Right atrium auricular region (tissue), 2 donors: ENCODE measurements at regions not wholly inside any gene's neighbourhood (a gene's known extent, or its start where the extent isn't known, plus 50 kb on each side); places are given as distances from the start of the nearest gene placed in this dataset.

Source experiments
- DNase-seq: peaks from one replicate; pipeline ENCODE4 v3.0.0-alpha.2; 2019; ENCODE audit warnings: low spot score
- H3K27ac ChIP-seq, 2 donors: fragments of 200-600 bp; sonication (generic); 1 replicate in 1 of 2; 2 replicates in 1 of 2; pipeline ENCODE4 v1.5.1; 2016 to 2019
- H3K27me3 ChIP-seq, 2 donors: fragments of 200-600 bp; sonication (generic); one replicate each; pipeline versions ENCODE4 v1.5.1 to v1.6.0; 2017 to 2019
- H3K36me3 ChIP-seq: fragments of 200-600 bp; sonication (generic); one replicate; pipeline ENCODE4 v1.5.1; 2016
- H3K4me1 ChIP-seq, 2 donors: fragments of 200-600 bp; sonication (generic); one replicate each; pipeline versions ENCODE4 v1.5.1 to v1.6.0; 2017 to 2019
- H3K4me3 ChIP-seq, 2 donors: fragments of 200-600 bp; sonication (generic); 1 replicate in 1 of 2; 2 replicates in 1 of 2; pipeline ENCODE4 v1.5.1; 2017 to 2019; ENCODE audit warnings: mild to moderate bottlenecking in 1 of 2, moderate library complexity in 1 of 2
- H3K9me3 ChIP-seq, 2 donors: fragments of 200-600 bp; sonication (generic); one replicate each; pipeline ENCODE4 v1.5.1; 2019
- CTCF ChIP-seq, 2 donors: fragments of 200-600 bp; sonication (generic); IDR thresholded peaks; one replicate each; pipeline ENCODE4 v1.5.1; 2019; ENCODE audit warnings: antibody characterized with exemption in 2 of 2

- Histone ChIP-seq H3K27me3 (no peaks in the 10 kb centered on the region), H3K9me3 (no peaks in the 10 kb centered on the region), H3K4me1 (no peaks in the 10 kb centered on the region), H3K36me3 (no peaks in the 10 kb centered on the region), H3K27ac (no peak overlapping the region), H3K4me3 (no peak overlapping the region)
- DNase-seq: no peak
- TF ChIP-seq CTCF (IDR thresholded peaks at IDR 0.05): no peak
These were observed 224.4 kb upstream of the PCDH7 start for GRCh38 chr4:30495651-30496310.

- DNase-seq: no peak
- TF ChIP-seq CTCF (IDR thresholded peaks at IDR 0.05): no peak
- Histone ChIP-seq H3K27ac (no peak overlapping the region), H3K4me3 (no peak overlapping the region), H3K9me3 (no peaks in the 10 kb centered on the region), H3K27me3 (no peaks in the 10 kb centered on the region), H3K36me3 (no peaks in the 10 kb centered on the region), H3K4me1 (no peaks in the 10 kb centered on the region)
These were observed 208.4 kb upstream of the PCDH7 start for GRCh38 chr4:30511751-30512150.

- no peaks in the 10 kb centered on the region for H3K4me1 ChIP-seq
- no peaks in the 10 kb centered on the region for H3K36me3 ChIP-seq
- H3K9me3 ChIP-seq: no peaks in the 10 kb centered on the region
- no peak overlapping the region for H3K27ac ChIP-seq
- TF ChIP-seq CTCF (IDR thresholded peaks at IDR 0.05): no peak
- no peak overlapping the region for H3K4me3 ChIP-seq
- H3K27me3 ChIP-seq: no peaks in the 10 kb centered on the region
- no peak for DNase-seq
These were observed 202.0 kb upstream of the PCDH7 start for GRCh38 chr4:30518211-30518610.

GRCh38 chr4:30525662-30526315 is 194.4 kb upstream of the PCDH7 start:
- H3K27me3 ChIP-seq: no peaks in the 10 kb centered on the region
- no peak for DNase-seq
- no peak overlapping the region for H3K4me3 ChIP-seq
- no peak overlapping the region for H3K27ac ChIP-seq
- H3K36me3 ChIP-seq: no peaks in the 10 kb centered on the region
- no peaks in the 10 kb centered on the region for H3K4me1 ChIP-seq
- H3K9me3 ChIP-seq: no peaks in the 10 kb centered on the region
- no peak for TF ChIP-seq CTCF (IDR thresholded peaks at IDR 0.05)

- no peaks in the 10 kb centered on the region for H3K4me1 ChIP-seq
- H3K9me3 ChIP-seq: no peaks in the 10 kb centered on the region
- H3K27me3 ChIP-seq: no peaks in the 10 kb centered on the region
- H3K36me3 ChIP-seq: no peaks in the 10 kb centered on the region
- DNase-seq: no peak
- no peak overlapping the region for H3K4me3 ChIP-seq
- TF ChIP-seq CTCF (IDR thresholded peaks at IDR 0.05): no peak
- H3K27ac ChIP-seq: no peak overlapping the region
These were observed 184.9 kb upstream of the PCDH7 start for GRCh38 chr4:30535255-30535654.

GRCh38 chr4:30536231-30536630 is 183.9 kb upstream of the PCDH7 start:
- no peak for TF ChIP-seq CTCF (IDR thresholded peaks at IDR 0.05)
- Histone ChIP-seq H3K9me3 (no peaks in the 10 kb centered on the region), H3K4me1 (no peaks in the 10 kb centered on the region), H3K4me3 (no peak overlapping the region), H3K27ac (no peak overlapping the region), H3K27me3 (no peaks in the 10 kb centered on the region), H3K36me3 (no peaks in the 10 kb centered on the region)
- DNase-seq: no peak
